Neural progenitor cell (in vitro differentiated cells): ENCODE measurements at regions not wholly inside any gene's neighbourhood (a gene's known extent, or its start where the extent isn't known, plus 50 kb on each side); places are given as distances from the start of the nearest gene placed in this dataset.

Experiments used
- CTCF ChIP-seq: fragments of 200-600 bp; sonication (generic); IDR thresholded peaks from 2 replicates; pipeline ENCODE4 v1.5.1; 2017; ENCODE audit warnings: antibody characterized with exemption, mild to moderate bottlenecking
- EZH2 ChIP-seq: fragments of 200-600 bp; sonication (generic); IDR thresholded peaks from 2 replicates; pipeline ENCODE4 v1.6.1; 2017; ENCODE audit warnings: antibody characterized with exemption, mild to moderate bottlenecking, moderate library complexity

DNA sequence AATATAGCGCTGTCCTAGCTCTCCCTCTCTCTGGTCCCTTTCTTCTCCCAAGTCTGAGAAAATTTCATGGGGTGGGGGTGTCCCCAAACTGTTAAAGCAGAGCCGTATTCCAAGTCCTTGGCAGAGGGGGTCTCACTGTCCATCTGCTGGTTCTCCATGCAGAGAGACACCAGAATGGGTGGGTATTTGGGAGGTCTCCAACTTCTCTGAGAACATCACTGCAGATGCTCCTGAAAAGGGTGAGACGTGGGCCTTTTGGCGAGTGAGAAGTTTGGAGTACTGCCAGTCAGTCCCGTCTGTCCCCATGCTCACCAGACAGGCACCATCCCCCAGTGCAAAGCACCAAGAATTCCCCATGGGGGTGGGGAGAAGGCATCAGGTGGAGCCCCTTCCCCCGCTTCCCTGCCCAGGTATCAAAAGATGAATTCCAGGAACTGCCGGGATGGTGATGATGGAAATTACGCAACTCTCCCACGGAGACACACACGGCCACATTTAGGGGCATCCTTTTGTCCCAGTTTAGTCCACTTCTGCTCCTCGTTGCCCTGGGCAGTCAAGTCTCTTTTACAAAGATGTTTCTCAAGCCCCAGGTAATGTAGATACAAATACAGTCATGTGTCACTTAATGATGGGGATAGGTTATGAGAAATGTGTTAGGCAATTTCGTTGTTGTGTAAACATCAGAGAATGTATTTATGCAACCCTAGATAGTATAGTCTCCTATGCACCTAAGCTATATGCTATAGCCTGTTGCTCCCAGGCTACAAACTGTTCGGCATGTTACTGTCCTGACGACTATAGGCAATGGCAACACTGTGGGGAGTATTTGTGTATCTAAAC is 73.4 kb upstream of the SRSF6 start:
- TF ChIP-seq CTCF (no peak), EZH2 (no peak)
